Astrocyte (in vitro differentiated cells and primary cell): ENCODE measurements at regions not wholly inside any gene's neighbourhood (a gene's known extent, or its start where the extent isn't known, plus 50 kb on each side); places are given as distances from the start of the nearest gene placed in this dataset.

ENCODE experiments used
- DNase-seq: peaks from one replicate; pipeline ENCODE4 v3.0.0-alpha.2; 2010; ENCODE audit warnings: low read depth
- FAIRE-seq: peaks from 2 replicates; lab custom pipeline; 2011; peaks lifted over from hg19 to GRCh38; lab: Jason Lieb, UNC
- H2AFZ ChIP-seq: 2 replicates; pipeline ENCODE4 v1.6.0; 2012; ENCODE audit warnings: low read depth, low read length, inconsistent platforms
- H3K27ac ChIP-seq: 2 replicates; pipeline ENCODE4 v1.5.1; 2011; ENCODE audit warnings: low read depth, low read length, inconsistent platforms
- H3K27me3 ChIP-seq: 2 replicates; pipeline ENCODE4 v1.6.0; 2011; ENCODE audit warnings: low read length, inconsistent platforms; ENCODE audit not compliant: insufficient read depth
- H3K36me3 ChIP-seq: 2 replicates; pipeline ENCODE4 v1.5.1; 2011; ENCODE audit warnings: low read length, inconsistent platforms; ENCODE audit not compliant: insufficient read depth
- H3K4me1 ChIP-seq: 2 replicates; pipeline ENCODE4 v1.5.1; 2011; ENCODE audit warnings: low read length, inconsistent platforms; ENCODE audit not compliant: insufficient read depth
- H3K4me2 ChIP-seq: 2 replicates; pipeline ENCODE4 v1.6.0; 2012; ENCODE audit warnings: low read length, inconsistent platforms
- H3K4me3 ChIP-seq: 2 replicates; pipeline ENCODE4 v1.5.1; 2011; ENCODE audit warnings: low read depth, mild to moderate bottlenecking, low read length, inconsistent platforms; ENCODE audit not compliant: insufficient read depth
- H3K79me2 ChIP-seq: 2 replicates; pipeline ENCODE4 v1.6.0; 2012; ENCODE audit warnings: mild to moderate bottlenecking, low read length, inconsistent platforms; ENCODE audit not compliant: insufficient read depth
- H3K9ac ChIP-seq: 2 replicates; pipeline ENCODE4 v1.6.0; 2012; ENCODE audit warnings: mild to moderate bottlenecking, low read length, inconsistent platforms
- H3K9me3 ChIP-seq: 2 replicates; pipeline ENCODE4 v1.5.1; 2012; ENCODE audit warnings: low read depth, mild to moderate bottlenecking, low read length, inconsistent platforms; ENCODE audit not compliant: insufficient read depth
- H4K20me1 ChIP-seq: 2 replicates; pipeline ENCODE4 v1.6.0; 2012; ENCODE audit warnings: low read length, inconsistent platforms; ENCODE audit not compliant: insufficient read depth
- H3K27ac Mint-ChIP-seq: one replicate; pipeline ENCODE4 v1.8.0; 2021; ENCODE audit warnings: mild to moderate bottlenecking, mixed read lengths; ENCODE audit not compliant: unreplicated experiment
- H3K27me3 Mint-ChIP-seq: one replicate; pipeline ENCODE4 v1.8.0; 2021; ENCODE audit warnings: low read depth, mixed read lengths; ENCODE audit not compliant: unreplicated experiment
- H3K36me3 Mint-ChIP-seq: one replicate; pipeline ENCODE4 v1.8.0; 2021; ENCODE audit warnings: low read depth, mixed read lengths; ENCODE audit not compliant: unreplicated experiment
- H3K4me1 Mint-ChIP-seq: one replicate; pipeline ENCODE4 v1.8.0; 2021; ENCODE audit warnings: low read depth, mixed read lengths; ENCODE audit not compliant: unreplicated experiment
- H3K4me3 Mint-ChIP-seq: one replicate; pipeline ENCODE4 v1.8.0; 2021; ENCODE audit warnings: mild to moderate bottlenecking, moderate library complexity, mixed read lengths; ENCODE audit not compliant: unreplicated experiment
- H3K9me3 Mint-ChIP-seq: one replicate; pipeline ENCODE4 v1.8.0; 2021; ENCODE audit warnings: mild to moderate bottlenecking, mixed read lengths; ENCODE audit not compliant: unreplicated experiment
- CTCF ChIP-seq: IDR thresholded peaks from 2 replicates; pipeline ENCODE4 v1.5.1; 2011; ENCODE audit warnings: low read depth, mild to moderate bottlenecking, inconsistent platforms, low read length, moderate library complexity; ENCODE audit not compliant: insufficient read depth
- EZH2 ChIP-seq: IDR thresholded peaks from 2 replicates; pipeline ENCODE4 v1.6.1; 2012; ENCODE audit warnings: mild to moderate bottlenecking, low read length, inconsistent platforms; ENCODE audit not compliant: insufficient read depth

GRCh38 chr1:110774398-110774797 lies 98.5 kb upstream of the CD53 start:
- Mint-ChIP-seq H3K27ac (no peak overlapping the region), H3K36me3 (no peaks in the 10 kb centered on the region), H3K4me3 (no peak overlapping the region), H3K4me1 (no peaks in the 10 kb centered on the region), H3K27me3 (peaks cover 37% of the 10 kb centered on the region), H3K9me3 (peaks cover 10% of the 10 kb centered on the region)
- FAIRE-seq (no peak), DNase-seq (no peak)
- H2AFZ ChIP-seq, result no peak overlapping the region
- H3K4me1 ChIP-seq, result no peaks in the 10 kb centered on the region
- no peak for TF ChIP-seq EZH2
- no peak for TF ChIP-seq CTCF
- H4K20me1 ChIP-seq, result no peaks in the 10 kb centered on the region
- no peaks in the 10 kb centered on the region for H3K9me3 ChIP-seq
- no peaks in the 10 kb centered on the region for H3K36me3 ChIP-seq
- no peaks in the 10 kb centered on the region for H3K79me2 ChIP-seq
- H3K27ac ChIP-seq, result no peak overlapping the region
- H3K4me3 ChIP-seq, result no peak overlapping the region
- H3K4me2 ChIP-seq, result no peak overlapping the region
- no peak overlapping the region for H3K9ac ChIP-seq
- no peaks in the 10 kb centered on the region for H3K27me3 ChIP-seq

GRCh38 chr1:110773813-110774212 lies 99.1 kb upstream of the KCNA3 start:
- Histone ChIP-seq H3K79me2 (no peaks in the 10 kb centered on the region), H3K4me3 (no peak overlapping the region), H3K4me2 (no peak overlapping the region), H3K36me3 (no peaks in the 10 kb centered on the region), H3K27me3 (no peaks in the 10 kb centered on the region), H3K9ac (no peak overlapping the region), H3K4me1 (no peaks in the 10 kb centered on the region), H2AFZ (no peak overlapping the region), H4K20me1 (no peaks in the 10 kb centered on the region), H3K27ac (no peak overlapping the region), H3K9me3 (no peaks in the 10 kb centered on the region)
- H3K4me3 Mint-ChIP-seq, result no peak overlapping the region
- TF ChIP-seq EZH2, result no peak
- TF ChIP-seq CTCF, result no peak
- DNase-seq (no peak), FAIRE-seq (no peak)
- no peaks in the 10 kb centered on the region for H3K36me3 Mint-ChIP-seq
- peaks cover 6% of the 10 kb centered on the region for H3K9me3 Mint-ChIP-seq
- H3K27me3 Mint-ChIP-seq, result peaks cover 33% of the 10 kb centered on the region
- no peaks in the 10 kb centered on the region for H3K4me1 Mint-ChIP-seq
- no peak overlapping the region for H3K27ac Mint-ChIP-seq

- FAIRE-seq, result no peak
Observed at GRCh38 chr1:110771245-110772022, 96.7 kb upstream of the KCNA3 start.

More at GRCh38 chr1:110771245-110772022, 96.7 kb upstream of the KCNA3 start:
- H3K27ac Mint-ChIP-seq, result no peak overlapping the region
- no peaks in the 10 kb centered on the region for H3K36me3 ChIP-seq
- TF ChIP-seq CTCF (no peak), EZH2 (no peak)
- peaks cover 2% of the 10 kb centered on the region for H3K9me3 Mint-ChIP-seq
- DNase-seq, result no peak
- H3K27ac ChIP-seq, result no peak overlapping the region
- no peaks in the 10 kb centered on the region for H3K9me3 ChIP-seq
- H3K4me2 ChIP-seq, result no peak overlapping the region
- no peaks in the 10 kb centered on the region for H3K36me3 Mint-ChIP-seq
- no peaks in the 10 kb centered on the region for H3K79me2 ChIP-seq
- H3K27me3 ChIP-seq, result no peaks in the 10 kb centered on the region
- H3K9ac ChIP-seq, result no peak overlapping the region
- no peak overlapping the region for H3K4me3 Mint-ChIP-seq
- no peak overlapping the region for H3K4me3 ChIP-seq
- H3K4me1 Mint-ChIP-seq, result no peaks in the 10 kb centered on the region
- H4K20me1 ChIP-seq, result no peaks in the 10 kb centered on the region
- peaks cover 38% of the 10 kb centered on the region for H3K27me3 Mint-ChIP-seq
- H2AFZ ChIP-seq, result no peak overlapping the region
- H3K4me1 ChIP-seq, result no peaks in the 10 kb centered on the region
